SH-SY5Y (cell line): ENCODE measurements at regions not wholly inside any gene's neighbourhood (a gene's known extent, or its start where the extent isn't known, plus 50 kb on each side); places are given as distances from the start of the nearest gene placed in this dataset.

ENCODE experiments used
- GATA2 ChIP-seq: IDR thresholded peaks from 2 replicates; pipeline ENCODE4 v1.6.1; 2011; ENCODE audit warnings: mild to moderate bottlenecking, low read depth, low read length
- GATA3 ChIP-seq: IDR thresholded peaks from 2 replicates; pipeline ENCODE4 v1.6.1; 2011; ENCODE audit warnings: low read depth, mild to moderate bottlenecking, low read length, moderate library complexity

GRCh38 chr2:16142383-16143361 lies 202.3 kb downstream of the MYCN start:
- TF ChIP-seq GATA3 (no peak), GATA2 (no peak)
